H9 (cell line): ENCODE measurements at regions not wholly inside any gene's neighbourhood (a gene's known extent, or its start where the extent isn't known, plus 50 kb on each side); places are given as distances from the start of the nearest gene placed in this dataset.

Experiments
- DNase-seq: peaks from one replicate; pipeline ENCODE4 v3.0.0-alpha.2; 2017
- H2AFZ ChIP-seq: one replicate; pipeline ENCODE4 v1.6.1; 2013; ENCODE audit warnings: mild to moderate bottlenecking, low read length, control low read depth, moderate library complexity
- H2AK5ac ChIP-seq: 2 replicates; pipeline ENCODE4 v1.6.1; 2013; ENCODE audit warnings: low read length, control low read depth, mixed read lengths; ENCODE audit not compliant: insufficient read length
- H2BK120ac ChIP-seq: one replicate; pipeline ENCODE4 v1.6.1; 2013; ENCODE audit warnings: low read depth, mild to moderate bottlenecking, low read length, control low read depth, inconsistent platforms; ENCODE audit not compliant: poor library complexity, severe bottlenecking
- H2BK12ac ChIP-seq: 2 replicates; pipeline ENCODE4 v1.6.1; 2013; ENCODE audit warnings: low read length, control low read depth, mixed read lengths, low read depth; ENCODE audit not compliant: insufficient read length
- H2BK15ac ChIP-seq: 2 replicates; pipeline ENCODE4 v1.6.1; 2013; ENCODE audit warnings: low read depth, low read length, control low read depth
- H2BK20ac ChIP-seq: one replicate; pipeline ENCODE4 v1.6.1; 2013; ENCODE audit warnings: low read depth, mild to moderate bottlenecking, low read length, control low read depth, inconsistent platforms; ENCODE audit not compliant: poor library complexity, severe bottlenecking
- H2BK5ac ChIP-seq: 2 replicates; pipeline ENCODE4 v1.6.1; 2013; ENCODE audit warnings: low read length, control low read depth, mixed read lengths; ENCODE audit not compliant: insufficient read length
- H3K14ac ChIP-seq: 2 replicates; pipeline ENCODE4 v1.6.1; 2013; ENCODE audit warnings: low read length, control low read depth; ENCODE audit not compliant: insufficient read depth
- H3K18ac ChIP-seq: 2 replicates; pipeline ENCODE4 v1.6.1; 2013; ENCODE audit warnings: low read depth, mild to moderate bottlenecking, mixed read lengths, low read length, control low read depth; ENCODE audit not compliant: insufficient read length
- H3K23ac ChIP-seq: 2 replicates; pipeline ENCODE4 v1.6.1; 2013; ENCODE audit warnings: low read length, control low read depth, mixed read lengths, low read depth; ENCODE audit not compliant: insufficient read length
- H3K23me2 ChIP-seq: 2 replicates; pipeline ENCODE4 v1.6.1; 2013; ENCODE audit warnings: low read depth, mild to moderate bottlenecking, mixed read lengths, low read length, control low read depth; ENCODE audit not compliant: insufficient read length, poor library complexity, severe bottlenecking
- H3K27ac ChIP-seq: 2 replicates; pipeline ENCODE4 v1.5.1; 2013; ENCODE audit warnings: low read length, control low read depth, mixed read lengths, low read depth; ENCODE audit not compliant: insufficient read length
- H3K27me3 ChIP-seq: 2 replicates; pipeline ENCODE4 v1.6.1; 2013; ENCODE audit warnings: low read length, control low read depth, inconsistent platforms; ENCODE audit not compliant: insufficient read depth
- H3K4ac ChIP-seq: 2 replicates; pipeline ENCODE4 v1.6.1; 2013; ENCODE audit warnings: low read depth, mild to moderate bottlenecking, control low read depth, inconsistent platforms, low read length, moderate library complexity
- H3K4me1 ChIP-seq: 2 replicates; pipeline ENCODE4 v1.6.1; 2013; ENCODE audit warnings: low read length, control low read depth, inconsistent platforms; ENCODE audit not compliant: insufficient read depth
- H3K4me2 ChIP-seq: 2 replicates; pipeline ENCODE4 v1.6.1; 2013; ENCODE audit warnings: low read length, control low read depth, mixed read lengths; ENCODE audit not compliant: insufficient read length, insufficient read depth
- H3K56ac ChIP-seq: 2 replicates; pipeline ENCODE4 v1.6.1; 2013; ENCODE audit warnings: low read depth, mild to moderate bottlenecking, mixed read lengths, low read length, control low read depth; ENCODE audit not compliant: insufficient read length
- H3K79me1 ChIP-seq: 2 replicates; pipeline ENCODE4 v1.6.1; 2013; ENCODE audit warnings: low read depth, mild to moderate bottlenecking, moderate library complexity, low read length, control low read depth, inconsistent platforms; ENCODE audit not compliant: insufficient read depth, poor library complexity, severe bottlenecking
- H3K79me2 ChIP-seq: 2 replicates; pipeline ENCODE4 v1.6.1; 2013; ENCODE audit warnings: low read length, control low read depth, inconsistent platforms; ENCODE audit not compliant: insufficient read depth
- H3K9ac ChIP-seq: 2 replicates; pipeline ENCODE4 v1.6.1; 2013; ENCODE audit warnings: low read length, control low read depth, mixed read lengths; ENCODE audit not compliant: insufficient read length; ENCODE audit errors: extremely low read depth
- H3K9me3 ChIP-seq: one replicate; pipeline ENCODE4 v1.6.1; 2013; ENCODE audit warnings: low read depth, low read length, inconsistent platforms; ENCODE audit not compliant: control insufficient read depth
- H3T11ph ChIP-seq: one replicate; pipeline ENCODE4 v1.6.1; 2013; ENCODE audit warnings: mild to moderate bottlenecking, low read length, control low read depth, inconsistent platforms
- H4K20me1 ChIP-seq: one replicate; pipeline ENCODE4 v1.6.1; 2013; ENCODE audit not compliant: control insufficient read depth, insufficient read length, insufficient read depth
- H4K5ac ChIP-seq: 2 replicates; pipeline ENCODE4 v1.6.1; 2013; ENCODE audit warnings: low read depth, mild to moderate bottlenecking, mixed read lengths, low read length, control low read depth; ENCODE audit not compliant: insufficient read length
- H4K8ac ChIP-seq: replicated peaks from 2 replicates; pipeline ENCODE4 v1.6.1; 2013; ENCODE audit warnings: low read length, control low read depth, mixed read lengths, low read depth; ENCODE audit not compliant: insufficient read length
- H4K91ac ChIP-seq: 2 replicates; pipeline ENCODE4 v1.6.1; 2013; ENCODE audit warnings: low read depth, mild to moderate bottlenecking, moderate library complexity, mixed read lengths, low read length, control low read depth; ENCODE audit not compliant: insufficient read length
- H3K27ac Mint-ChIP-seq, 3 experiments: 2 replicates in 2 of 3; 3 replicates in 1 of 3; pipeline ENCODE4 v1.8.0; 2020 to 2021; ENCODE audit warnings: mixed read lengths in 3 of 3, mild to moderate bottlenecking in 1 of 3, moderate library complexity in 1 of 3
- H3K27me3 Mint-ChIP-seq: 2 replicates; pipeline ENCODE4 v1.8.0; 2021; ENCODE audit warnings: low read depth, mild to moderate bottlenecking, moderate library complexity, mixed read lengths
- H3K36me3 Mint-ChIP-seq, 3 experiments: 2 replicates in 2 of 3; 3 replicates in 1 of 3; pipeline ENCODE4 v1.8.0; 2020 to 2021; ENCODE audit warnings: low read depth in 3 of 3, mixed read lengths in 3 of 3; ENCODE audit not compliant: insufficient read depth in 1 of 3
- H3K4me1 Mint-ChIP-seq, 2 experiments: 2 replicates each; pipeline ENCODE4 v1.8.0; 2020; ENCODE audit warnings: mixed read lengths in 2 of 2
- H3K4me3 Mint-ChIP-seq, 2 experiments: 2 replicates in 1 of 2; 3 replicates in 1 of 2; pipeline ENCODE4 v1.8.0; 2020 to 2021; ENCODE audit warnings: mild to moderate bottlenecking in 2 of 2, mixed read lengths in 2 of 2, moderate library complexity in 1 of 2
- H3K9me3 Mint-ChIP-seq, 2 experiments: 2 replicates in 1 of 2; 3 replicates in 1 of 2; pipeline ENCODE4 v1.8.0; 2020; ENCODE audit warnings: mild to moderate bottlenecking in 2 of 2, mixed read lengths in 2 of 2, moderate library complexity in 1 of 2
- WGBS: extraction: QIAGEN DNeasy Blood & Tissue Kit; methylation state at CpG from one replicate; pipeline ENCODE4 v1.1.7; 2013; ENCODE audit warnings: missing lambda C conversion rate, low lambda C conversion rate, mixed read lengths; ENCODE audit not compliant: insufficient read length; ENCODE audit errors: extremely low coverage; 5-methylcytosine and 5-hydroxymethylcytosine counted together
- TF ChIP-seq, protein P1 (sequence below): fragments of 200-600 bp; sonication (generic); conservative IDR thresholded peaks from 3 replicates; pipeline ENCODE4 v1.8.0; 2021; ENCODE audit warnings: antibody characterized with exemption, mild to moderate bottlenecking

- Histone ChIP-seq H3K14ac (no peak overlapping the region), H3K18ac (no peak overlapping the region), H2BK120ac (no peak overlapping the region), H3K4ac (no peak overlapping the region), H3K23ac (no peak overlapping the region), H3K4me2 (no peak overlapping the region), H2AK5ac (no peak overlapping the region), H3K27me3 (no peaks in the 10 kb centered on the region), H2BK12ac (no peak overlapping the region), H2BK15ac (no peak overlapping the region), H2AFZ (no peak overlapping the region), H4K91ac (no peak overlapping the region), H3K79me2 (no peaks in the 10 kb centered on the region), H3T11ph (no peak overlapping the region), H3K56ac (no peak overlapping the region), H3K79me1 (no peaks in the 10 kb centered on the region), H3K9me3 (no peaks in the 10 kb centered on the region), H3K23me2 (no peaks in the 10 kb centered on the region), H3K9ac (no peak overlapping the region), H4K20me1 (no peaks in the 10 kb centered on the region), H4K8ac (no peak overlapping the region), H3K27ac (no peak overlapping the region), H2BK5ac (no peak overlapping the region), H2BK20ac (no peak overlapping the region), H3K4me1 (no peaks in the 10 kb centered on the region), H4K5ac (no peak overlapping the region)
- no CpG with 5 or more reads among the region's 3 CpGs for WGBS
- no peaks in the 10 kb centered on the region for H3K4me1 Mint-ChIP-seq
- H3K36me3 Mint-ChIP-seq = peaks cover 2 to 11% (median 8%) of the 10 kb centered on the region in 3 experiments; a peak in 6 of 7 replicates
- 0 out of 7 replicates have a peak overlapping the region, but pooled peaks of 1 of the 3 experiments have one; percentile 68 for H3K27ac Mint-ChIP-seq
- no peak overlapping the region for H3K4me3 Mint-ChIP-seq
- no peaks in the 10 kb centered on the region for H3K27me3 Mint-ChIP-seq
- TF ChIP-seq, protein P1, sequence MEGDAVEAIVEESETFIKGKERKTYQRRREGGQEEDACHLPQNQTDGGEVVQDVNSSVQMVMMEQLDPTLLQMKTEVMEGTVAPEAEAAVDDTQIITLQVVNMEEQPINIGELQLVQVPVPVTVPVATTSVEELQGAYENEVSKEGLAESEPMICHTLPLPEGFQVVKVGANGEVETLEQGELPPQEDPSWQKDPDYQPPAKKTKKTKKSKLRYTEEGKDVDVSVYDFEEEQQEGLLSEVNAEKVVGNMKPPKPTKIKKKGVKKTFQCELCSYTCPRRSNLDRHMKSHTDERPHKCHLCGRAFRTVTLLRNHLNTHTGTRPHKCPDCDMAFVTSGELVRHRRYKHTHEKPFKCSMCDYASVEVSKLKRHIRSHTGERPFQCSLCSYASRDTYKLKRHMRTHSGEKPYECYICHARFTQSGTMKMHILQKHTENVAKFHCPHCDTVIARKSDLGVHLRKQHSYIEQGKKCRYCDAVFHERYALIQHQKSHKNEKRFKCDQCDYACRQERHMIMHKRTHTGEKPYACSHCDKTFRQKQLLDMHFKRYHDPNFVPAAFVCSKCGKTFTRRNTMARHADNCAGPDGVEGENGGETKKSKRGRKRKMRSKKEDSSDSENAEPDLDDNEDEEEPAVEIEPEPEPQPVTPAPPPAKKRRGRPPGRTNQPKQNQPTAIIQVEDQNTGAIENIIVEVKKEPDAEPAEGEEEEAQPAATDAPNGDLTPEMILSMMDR = no peak
- H3K9me3 Mint-ChIP-seq = peaks cover 14 to 20% of the 10 kb centered on the region in 2 experiments
- no peak for DNase-seq
Measured at GRCh38 chr7:118129041-118129795, 54.7 kb upstream of the LSM8 start.
